Osteoblast (primary cell): ENCODE measurements at regions not wholly inside any gene's neighbourhood (a gene's known extent, or its start where the extent isn't known, plus 50 kb on each side); places are given as distances from the start of the nearest gene placed in this dataset.

Experiments used
- DNase-seq: peaks from one replicate; pipeline ENCODE4 v3.0.0; 2011; ENCODE audit warnings: low spot score, mixed read lengths; ENCODE audit not compliant: insufficient read length; ENCODE audit errors: missing footprints
- H2AFZ ChIP-seq: 2 replicates; pipeline ENCODE4 v1.6.0; 2011; ENCODE audit warnings: mild to moderate bottlenecking, low read length
- H3K27ac ChIP-seq: 2 replicates; pipeline ENCODE4 v1.5.1; 2011; ENCODE audit warnings: mild to moderate bottlenecking, low read depth, low read length, moderate library complexity
- H3K27me3 ChIP-seq: 2 replicates; pipeline ENCODE4 v1.6.0; 2012; ENCODE audit warnings: mild to moderate bottlenecking, control low read depth, inconsistent platforms, low read length, moderate library complexity; ENCODE audit not compliant: insufficient read depth
- H3K36me3 ChIP-seq: 2 replicates; pipeline ENCODE4 v1.5.1; 2011; ENCODE audit warnings: mild to moderate bottlenecking, low read length, control low read depth, moderate library complexity; ENCODE audit not compliant: insufficient read depth
- H3K4me1 ChIP-seq: 2 replicates; pipeline ENCODE4 v1.5.1; 2011; ENCODE audit warnings: mild to moderate bottlenecking, low read length, control low read depth, moderate library complexity; ENCODE audit not compliant: insufficient read depth
- H3K4me2 ChIP-seq: 2 replicates; pipeline ENCODE4 v1.6.0; 2011; ENCODE audit warnings: mild to moderate bottlenecking, low read length; ENCODE audit not compliant: insufficient read depth
- H3K4me3 ChIP-seq: fragments of 200-600 bp; sonication (generic); 3 replicates; pipeline ENCODE4 v1.5.1; 2012; ENCODE audit warnings: mild to moderate bottlenecking, low read length, inconsistent platforms; ENCODE audit not compliant: insufficient read depth
- H3K79me2 ChIP-seq: 2 replicates; pipeline ENCODE4 v1.6.0; 2012; ENCODE audit warnings: mild to moderate bottlenecking, low read length, control low read depth, inconsistent platforms; ENCODE audit not compliant: insufficient read depth
- H3K9me3 ChIP-seq: 2 replicates; pipeline ENCODE4 v1.5.1; 2011; ENCODE audit warnings: low read depth, low read length, control low read depth
- H4K20me1 ChIP-seq: 2 replicates; pipeline ENCODE4 v1.6.0; 2012; ENCODE audit warnings: mild to moderate bottlenecking, low read length, control low read depth; ENCODE audit not compliant: insufficient read depth
- CTCF ChIP-seq: IDR thresholded peaks from 2 replicates; pipeline ENCODE4 v1.5.1; 2011; ENCODE audit warnings: mild to moderate bottlenecking, low read depth, low read length, moderate library complexity; ENCODE audit errors: extremely low read depth

GRCh38 chr15:50840520-50840919 is 68.0 kb upstream of the AP4E1 start:
- no peak overlapping the region for H3K4me3 ChIP-seq
- no peaks in the 10 kb centered on the region for H3K79me2 ChIP-seq
- H3K4me1 ChIP-seq: no peaks in the 10 kb centered on the region
- no peaks in the 10 kb centered on the region for H3K9me3 ChIP-seq
- TF ChIP-seq CTCF: no peak
- H2AFZ ChIP-seq: no peak overlapping the region
- no peak overlapping the region for H3K27ac ChIP-seq
- no peaks in the 10 kb centered on the region for H4K20me1 ChIP-seq
- no peaks in the 10 kb centered on the region for H3K36me3 ChIP-seq
- no peaks in the 10 kb centered on the region for H3K27me3 ChIP-seq
- no peak overlapping the region for H3K4me2 ChIP-seq
- no peak for DNase-seq

DNA sequence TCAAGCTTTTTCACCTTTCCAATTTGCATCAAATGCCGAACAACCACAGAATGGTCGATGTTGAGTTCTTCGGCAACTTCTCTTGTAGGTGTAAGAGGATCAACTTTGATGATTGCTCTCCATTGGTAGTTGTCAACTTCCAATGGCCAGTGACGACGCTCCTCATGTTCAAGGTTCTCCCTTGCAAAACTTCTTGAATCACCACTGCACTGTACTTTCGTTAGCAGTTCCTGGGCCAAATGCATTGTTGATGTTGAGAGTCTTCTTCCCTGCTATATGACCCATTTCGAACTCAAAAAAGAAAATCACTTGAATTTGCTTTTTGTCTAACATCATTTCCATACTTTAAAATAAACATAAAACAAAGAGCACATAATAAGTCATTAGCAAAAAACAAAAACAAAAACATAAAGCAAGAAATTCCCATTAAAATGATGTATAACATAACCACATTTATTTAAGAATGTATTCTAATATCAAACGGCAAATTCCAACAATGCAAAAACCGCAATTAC is 71.2 kb upstream of the AP4E1 start:
- no peaks in the 10 kb centered on the region for H3K79me2 ChIP-seq
- no peak for TF ChIP-seq CTCF
- DNase-seq: no peak
- no peak overlapping the region for H3K27ac ChIP-seq
- H4K20me1 ChIP-seq: no peaks in the 10 kb centered on the region
- no peak overlapping the region for H2AFZ ChIP-seq
- no peak overlapping the region for H3K4me2 ChIP-seq
- H3K9me3 ChIP-seq: no peaks in the 10 kb centered on the region
- H3K27me3 ChIP-seq: no peaks in the 10 kb centered on the region
- H3K4me1 ChIP-seq: no peaks in the 10 kb centered on the region
- H3K36me3 ChIP-seq: no peaks in the 10 kb centered on the region
- no peak overlapping the region for H3K4me3 ChIP-seq

- no peak for TF ChIP-seq CTCF
- Histone ChIP-seq H3K9me3 (no peaks in the 10 kb centered on the region), H3K4me1 (peaks cover 12% of the 10 kb centered on the region), H3K4me2 (no peak overlapping the region), H3K79me2 (no peaks in the 10 kb centered on the region), H3K4me3 (no peak overlapping the region), H2AFZ (no peak overlapping the region), H3K36me3 (no peaks in the 10 kb centered on the region), H4K20me1 (no peaks in the 10 kb centered on the region), H3K27ac (no peak overlapping the region), H3K27me3 (no peaks in the 10 kb centered on the region)
- no peak for DNase-seq
Measured at GRCh38 chr15:50830477-50831354, 65.2 kb upstream of the SPPL2A start.

GRCh38 chr15:50828610-50829206 is 63.2 kb upstream of the SPPL2A start:
- Histone ChIP-seq H3K79me2 (no peaks in the 10 kb centered on the region), H4K20me1 (no peaks in the 10 kb centered on the region), H3K4me3 (no peak overlapping the region), H3K4me1 (peaks cover 12% of the 10 kb centered on the region), H3K27me3 (no peaks in the 10 kb centered on the region), H2AFZ (no peak overlapping the region), H3K27ac (peak overlapping the region; percentile 31), H3K4me2 (peak overlapping the region; percentile 58), H3K9me3 (no peaks in the 10 kb centered on the region), H3K36me3 (no peaks in the 10 kb centered on the region)
- no peak for TF ChIP-seq CTCF
- peak; percentile 96 for DNase-seq
